OCI-LY7 (cell line): ENCODE measurements at regions not wholly inside any gene's neighbourhood (a gene's known extent, or its start where the extent isn't known, plus 50 kb on each side); places are given as distances from the start of the nearest gene placed in this dataset.

Experiments used
- EZH2phosphoT487 ChIP-seq: fragments of 200-600 bp; sonication (generic); IDR thresholded peaks from 2 replicates; pipeline ENCODE4 v1.6.1; 2018; ENCODE audit warnings: low read depth, borderline replicate concordance, mild to moderate bottlenecking, mixed run types, antibody characterized with exemption, low read length, moderate library complexity, mixed read lengths
- TF ChIP-seq, protein P1 (sequence below): fragments of 200-600 bp; sonication (generic); conservative IDR thresholded peaks from 2 replicates; pipeline ENCODE4 v1.5.1; 2014; ENCODE audit warnings: mild to moderate bottlenecking, antibody characterized with exemption, low read length, moderate library complexity, mixed read lengths

DNA sequence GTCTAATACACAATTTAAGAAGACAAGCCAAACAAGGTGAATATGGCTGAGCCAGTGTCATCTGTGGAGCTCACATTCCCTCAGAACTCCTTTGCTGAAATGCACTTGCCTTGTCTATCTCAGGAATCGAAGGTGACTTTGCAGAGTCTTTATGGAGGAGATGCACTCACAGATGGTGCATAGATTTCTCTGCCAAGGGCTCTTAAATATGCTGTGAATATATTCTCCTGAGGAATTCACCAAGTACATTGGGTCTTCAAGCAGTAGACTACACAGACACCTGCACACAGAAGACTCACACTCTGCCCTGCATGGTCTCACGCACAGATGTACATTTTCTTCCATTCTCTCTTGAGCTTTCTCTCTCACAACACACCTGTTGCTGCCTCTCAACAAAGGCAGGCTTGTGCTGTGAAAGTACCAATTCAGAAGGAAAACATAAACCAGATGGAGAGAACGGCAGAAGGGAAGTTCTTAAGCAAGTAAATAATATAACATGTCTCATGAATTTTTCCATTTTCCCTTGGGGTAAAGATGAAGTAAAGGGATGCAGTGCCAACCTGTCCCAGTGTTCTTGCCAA lies 174.7 kb downstream of the DLEU7 start:
- TF ChIP-seq, protein P1, sequence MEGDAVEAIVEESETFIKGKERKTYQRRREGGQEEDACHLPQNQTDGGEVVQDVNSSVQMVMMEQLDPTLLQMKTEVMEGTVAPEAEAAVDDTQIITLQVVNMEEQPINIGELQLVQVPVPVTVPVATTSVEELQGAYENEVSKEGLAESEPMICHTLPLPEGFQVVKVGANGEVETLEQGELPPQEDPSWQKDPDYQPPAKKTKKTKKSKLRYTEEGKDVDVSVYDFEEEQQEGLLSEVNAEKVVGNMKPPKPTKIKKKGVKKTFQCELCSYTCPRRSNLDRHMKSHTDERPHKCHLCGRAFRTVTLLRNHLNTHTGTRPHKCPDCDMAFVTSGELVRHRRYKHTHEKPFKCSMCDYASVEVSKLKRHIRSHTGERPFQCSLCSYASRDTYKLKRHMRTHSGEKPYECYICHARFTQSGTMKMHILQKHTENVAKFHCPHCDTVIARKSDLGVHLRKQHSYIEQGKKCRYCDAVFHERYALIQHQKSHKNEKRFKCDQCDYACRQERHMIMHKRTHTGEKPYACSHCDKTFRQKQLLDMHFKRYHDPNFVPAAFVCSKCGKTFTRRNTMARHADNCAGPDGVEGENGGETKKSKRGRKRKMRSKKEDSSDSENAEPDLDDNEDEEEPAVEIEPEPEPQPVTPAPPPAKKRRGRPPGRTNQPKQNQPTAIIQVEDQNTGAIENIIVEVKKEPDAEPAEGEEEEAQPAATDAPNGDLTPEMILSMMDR, result no peak
- no peak for TF ChIP-seq EZH2phosphoT487
